ENCODE measurements at regions not wholly inside any gene's neighbourhood (a gene's known extent, or its start where the extent isn't known, plus 50 kb on each side); places are given as distances from the start of the nearest gene placed in this dataset.

DNA sequence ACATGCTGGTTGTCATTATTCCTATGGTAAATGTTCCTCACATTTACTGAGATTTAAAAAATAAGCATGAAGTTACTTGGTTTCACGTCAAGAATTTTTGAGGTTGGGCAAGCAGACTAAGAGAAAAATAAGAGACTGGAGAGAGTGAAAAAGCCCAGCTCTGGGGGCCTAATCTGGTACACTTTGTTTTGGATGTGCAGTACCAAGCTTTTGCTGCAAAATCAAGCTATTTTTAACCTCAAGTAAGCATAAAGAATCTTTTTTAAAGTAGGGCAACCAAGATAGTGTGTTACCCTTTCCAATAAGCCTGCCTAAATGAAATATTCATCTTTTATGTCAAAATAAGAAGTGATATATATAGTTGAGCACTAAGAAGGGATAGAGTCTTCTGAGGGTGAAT, 79.4 kb upstream of the ARHGAP20 start:
- H3K4me1 ChIP-seq (ENCODE audit: control insufficient read depth in 1 of 2, insufficient read depth in 2 of 2, low read length in 2 of 2), result no peaks in the 10 kb centered on the region
- no peak overlapping the region for H3K4me2 ChIP-seq (ENCODE audit: low read length)
- no peak overlapping the region for H3K9ac ChIP-seq (ENCODE audit: low read length)
- no peak for DNase-seq (ENCODE audit: low read depth, low spot score)
- no peaks in the 10 kb centered on the region for H3K9me3 ChIP-seq (ENCODE audit: control insufficient read depth in 1 of 2, insufficient read depth in 1 of 2, low read depth in 1 of 2, low read length in 2 of 2)
- H4K20me1 ChIP-seq (ENCODE audit: insufficient read depth), result no peaks in the 10 kb centered on the region
- peaks cover 12% of the 10 kb centered on the region; the same call in 1 of the 2 replicates for H3K27me3 ChIP-seq (ENCODE audit: insufficient read depth, low read length)
- no peak overlapping the region for H3K27ac ChIP-seq (ENCODE audit: low read depth, low read length)
- TF ChIP-seq SIN3A (IDR thresholded peaks at IDR 0.05; ENCODE audit: low read depth), result no peak
- TF ChIP-seq EGR1 (IDR thresholded peaks at IDR 0.05; ENCODE audit: low read depth), result no peak
- TF ChIP-seq ZNF274 (IDR thresholded peaks at IDR 0.05; ENCODE audit: low read depth, low read length), result no peak
- TF ChIP-seq, protein P1, sequence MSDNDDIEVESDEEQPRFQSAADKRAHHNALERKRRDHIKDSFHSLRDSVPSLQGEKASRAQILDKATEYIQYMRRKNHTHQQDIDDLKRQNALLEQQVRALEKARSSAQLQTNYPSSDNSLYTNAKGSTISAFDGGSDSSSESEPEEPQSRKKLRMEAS (IDR thresholded peaks at IDR 0.05), result no peak
- no peak for TF ChIP-seq EZH2 (IDR thresholded peaks at IDR 0.05)
- no peak for TF ChIP-seq FOSL1 (IDR thresholded peaks at IDR 0.05; ENCODE audit: low read depth)
- no peak for TF ChIP-seq ZFX (IDR thresholded peaks at IDR 0.05)
- no peak for TF ChIP-seq SRF (IDR thresholded peaks at IDR 0.05; ENCODE audit: low read depth)
- TF ChIP-seq, protein P2, sequence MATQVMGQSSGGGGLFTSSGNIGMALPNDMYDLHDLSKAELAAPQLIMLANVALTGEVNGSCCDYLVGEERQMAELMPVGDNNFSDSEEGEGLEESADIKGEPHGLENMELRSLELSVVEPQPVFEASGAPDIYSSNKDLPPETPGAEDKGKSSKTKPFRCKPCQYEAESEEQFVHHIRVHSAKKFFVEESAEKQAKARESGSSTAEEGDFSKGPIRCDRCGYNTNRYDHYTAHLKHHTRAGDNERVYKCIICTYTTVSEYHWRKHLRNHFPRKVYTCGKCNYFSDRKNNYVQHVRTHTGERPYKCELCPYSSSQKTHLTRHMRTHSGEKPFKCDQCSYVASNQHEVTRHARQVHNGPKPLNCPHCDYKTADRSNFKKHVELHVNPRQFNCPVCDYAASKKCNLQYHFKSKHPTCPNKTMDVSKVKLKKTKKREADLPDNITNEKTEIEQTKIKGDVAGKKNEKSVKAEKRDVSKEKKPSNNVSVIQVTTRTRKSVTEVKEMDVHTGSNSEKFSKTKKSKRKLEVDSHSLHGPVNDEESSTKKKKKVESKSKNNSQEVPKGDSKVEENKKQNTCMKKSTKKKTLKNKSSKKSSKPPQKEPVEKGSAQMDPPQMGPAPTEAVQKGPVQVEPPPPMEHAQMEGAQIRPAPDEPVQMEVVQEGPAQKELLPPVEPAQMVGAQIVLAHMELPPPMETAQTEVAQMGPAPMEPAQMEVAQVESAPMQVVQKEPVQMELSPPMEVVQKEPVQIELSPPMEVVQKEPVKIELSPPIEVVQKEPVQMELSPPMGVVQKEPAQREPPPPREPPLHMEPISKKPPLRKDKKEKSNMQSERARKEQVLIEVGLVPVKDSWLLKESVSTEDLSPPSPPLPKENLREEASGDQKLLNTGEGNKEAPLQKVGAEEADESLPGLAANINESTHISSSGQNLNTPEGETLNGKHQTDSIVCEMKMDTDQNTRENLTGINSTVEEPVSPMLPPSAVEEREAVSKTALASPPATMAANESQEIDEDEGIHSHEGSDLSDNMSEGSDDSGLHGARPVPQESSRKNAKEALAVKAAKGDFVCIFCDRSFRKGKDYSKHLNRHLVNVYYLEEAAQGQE (IDR thresholded peaks at IDR 0.05; ENCODE audit: low read depth), result no peak
- no peak for TF ChIP-seq TCF7L2 (IDR thresholded peaks at IDR 0.05; ENCODE audit: borderline replicate concordance, extremely low read depth, insufficient read depth, insufficient read length)
- no peak for TF ChIP-seq JUND (IDR thresholded peaks at IDR 0.05)
- no peak for ATAC-seq
- H3K4me3 ChIP-seq (replicated peaks in 1 of 2; ENCODE audit: low read depth in 1 of 2, low read length in 2 of 2), result no peak overlapping the region
- H2AFZ ChIP-seq (ENCODE audit: low read depth, low read length, poor library complexity, severe bottlenecking), result no peak overlapping the region
- H3K79me2 ChIP-seq (ENCODE audit: insufficient read depth, low read length), result no peaks in the 10 kb centered on the region
- POLR2A ChIA-PET, result no interaction called here
- no peaks in the 10 kb centered on the region for H3K9me2 ChIP-seq (ENCODE audit: insufficient read depth)
- RAD21 ChIA-PET (ENCODE audit: low non-redundant PET in 1 of 2, low total read pairs in 2 of 2, uncharacterized antibody in 2 of 2, unreplicated experiment in 2 of 2), result no interaction called here
- BruUV-seq (replicated peaks), result no TSS peak
- CTCF ChIA-PET, result no interaction called here
- no peaks in the 10 kb centered on the region for H3K36me3 ChIP-seq (ENCODE audit: control insufficient read depth in 1 of 2, insufficient read depth in 2 of 2, low read length in 2 of 2)
- intact Hi-C loops (cut with micrococcal nuclease), result no loop called here
